SK-N-SH treated with all-trans-retinoic acid at 6 μM for 48 hours (cell line): ENCODE measurements at regions not wholly inside any gene's neighbourhood (a gene's known extent, or its start where the extent isn't known, plus 50 kb on each side); places are given as distances from the start of the nearest gene placed in this dataset.

Experiments
- ARNTL ChIP-seq: fragments of 450-650 bp; formaldehyde crosslinking; IDR thresholded peaks from 2 replicates; pipeline ENCODE4 v1.5.0; 2020; ENCODE audit warnings: low read depth, mild to moderate bottlenecking, moderate library complexity, borderline replicate concordance
- CREB5 ChIP-seq: fragments of 250-450 bp; sonication (Bioruptor Pico); IDR thresholded peaks from 2 replicates; pipeline ENCODE4 v1.5.1; 2020; ENCODE audit warnings: low read depth, mild to moderate bottlenecking, moderate library complexity
- ISL1 ChIP-seq: fragments of 250-450 bp; sonication (Bioruptor Pico); IDR thresholded peaks from 2 replicates; pipeline ENCODE4 v2.1.2; 2022; ENCODE audit warnings: mild to moderate bottlenecking, moderate library complexity
- SNAI2 ChIP-seq: fragments of 250-450 bp; sonication (Bioruptor Pico); IDR thresholded peaks from 2 replicates; pipeline ENCODE4 v1.5.0; 2020; ENCODE audit warnings: mild to moderate bottlenecking, moderate library complexity
- TOX ChIP-seq: fragments of 250-450 bp; sonication (Bioruptor Pico); IDR thresholded peaks from 2 replicates; pipeline ENCODE4 v1.8.0; 2021; ENCODE audit warnings: mild to moderate bottlenecking, moderate library complexity, borderline replicate concordance
- ZFP3 ChIP-seq: fragments of 250-450 bp; sonication (Bioruptor Pico); IDR thresholded peaks from 2 replicates; pipeline ENCODE4 v1.5.0; 2020; ENCODE audit warnings: mild to moderate bottlenecking, moderate library complexity
- ZFP30 ChIP-seq: fragments of 450-650 bp; formaldehyde crosslinking; IDR thresholded peaks from 2 replicates; pipeline ENCODE4 v1.5.0; 2022; ENCODE audit warnings: mild to moderate bottlenecking, moderate library complexity

- TF ChIP-seq ISL1 (CRISPR knock-in tag): no peak
- no peak for TF ChIP-seq ZFP30 (CRISPR knock-in tag)
- TF ChIP-seq SNAI2 (CRISPR knock-in tag): no peak
- TF ChIP-seq ZFP3 (CRISPR knock-in tag): no peak
- no peak for TF ChIP-seq CREB5
- TF ChIP-seq TOX: no peak
- TF ChIP-seq ARNTL (CRISPR knock-in tag): no peak
Observed at GRCh38 chr6:125533710-125534397, 215.6 kb upstream of the HEY2 start.
